Chondrocyte (in vitro differentiated cells): ENCODE measurements at regions not wholly inside any gene's neighbourhood (a gene's known extent, or its start where the extent isn't known, plus 50 kb on each side); places are given as distances from the start of the nearest gene placed in this dataset.
"Not testable (repeated sequence)": the region's sequence is repeated elsewhere in the genome, so short reads cannot be mapped to it uniquely, and the experiment has no call there.

ENCODE experiments used
- DNase-seq: peaks from one replicate; pipeline ENCODE4 v3.0.0; 2021; ENCODE audit warnings: mixed read lengths, low spot score
- H3K27ac Mint-ChIP-seq: one replicate; pipeline ENCODE4 v1.8.0; 2021; ENCODE audit warnings: mild to moderate bottlenecking, moderate library complexity, mixed read lengths; ENCODE audit not compliant: unreplicated experiment
- H3K27me3 Mint-ChIP-seq: 2 replicates; pipeline ENCODE4 v1.8.0; 2021; ENCODE audit warnings: low read depth, mixed read lengths
- H3K36me3 Mint-ChIP-seq: 2 replicates; pipeline ENCODE4 v1.8.0; 2021; ENCODE audit warnings: low read depth, mixed read lengths
- H3K4me1 Mint-ChIP-seq: 2 replicates; pipeline ENCODE4 v1.8.0; 2021; ENCODE audit warnings: low read depth, mild to moderate bottlenecking, mixed read lengths
- H3K4me3 Mint-ChIP-seq: one replicate; pipeline ENCODE4 v1.8.0; 2021; ENCODE audit warnings: mild to moderate bottlenecking, moderate library complexity, mixed read lengths; ENCODE audit not compliant: unreplicated experiment
- H3K9me3 Mint-ChIP-seq: 2 replicates; pipeline ENCODE4 v1.8.0; 2021; ENCODE audit warnings: low read depth, mixed read lengths
- CTCF ChIP-seq: fragments of 200-600 bp; sonication (generic); IDR thresholded peaks from 2 replicates; pipeline ENCODE4 v1.5.0; 2021; ENCODE audit warnings: antibody characterized with exemption, mild to moderate bottlenecking, moderate library complexity

GRCh38 chr7:1355568-1356340 is 103.5 kb downstream of the MICALL2 start:
- H3K9me3 Mint-ChIP-seq: no peaks in the 10 kb centered on the region
- H3K27me3 Mint-ChIP-seq: peaks cover 14% of the 10 kb centered on the region
- peak overlapping the region; percentile 55 for H3K27ac Mint-ChIP-seq
- no peaks in the 10 kb centered on the region for H3K4me1 Mint-ChIP-seq
- H3K4me3 Mint-ChIP-seq: no peak overlapping the region
- no peaks in the 10 kb centered on the region for H3K36me3 Mint-ChIP-seq
- DNase-seq: peak; percentile 80
- no peak for TF ChIP-seq CTCF

- not testable (repeated sequence) for H3K36me3 Mint-ChIP-seq, H3K27ac Mint-ChIP-seq, H3K4me1 Mint-ChIP-seq, H3K27me3 Mint-ChIP-seq, H3K4me3 Mint-ChIP-seq, H3K9me3 Mint-ChIP-seq, DNase-seq
These were observed 102.4 kb downstream of the MICALL2 start for GRCh38 chr7:1356853-1357252.

GRCh38 chr7:1357260-1357600 is 102.0 kb downstream of the MICALL2 start:
- not testable (repeated sequence) for DNase-seq, H3K36me3 Mint-ChIP-seq, H3K27ac Mint-ChIP-seq, H3K27me3 Mint-ChIP-seq, H3K4me1 Mint-ChIP-seq, H3K9me3 Mint-ChIP-seq, H3K4me3 Mint-ChIP-seq

- no peaks in the 10 kb centered on the region for H3K36me3 Mint-ChIP-seq
- peaks cover 4% of the 10 kb centered on the region for H3K27me3 Mint-ChIP-seq
- H3K27ac Mint-ChIP-seq: no peak overlapping the region
- TF ChIP-seq CTCF: no peak
- no peaks in the 10 kb centered on the region for H3K9me3 Mint-ChIP-seq
- peak; percentile 76 for DNase-seq
- H3K4me3 Mint-ChIP-seq: no peak overlapping the region
- H3K4me1 Mint-ChIP-seq: no peaks in the 10 kb centered on the region
These were observed 101.5 kb downstream of the MICALL2 start for GRCh38 chr7:1357601-1358271.

GRCh38 chr7:1358376-1359050 is 100.8 kb downstream of the MICALL2 start:
- DNase-seq: peak; percentile 54

More at GRCh38 chr7:1358376-1359050, 100.8 kb downstream of the MICALL2 start:
- H3K4me3 Mint-ChIP-seq: no peak overlapping the region
- TF ChIP-seq CTCF: no peak
- H3K36me3 Mint-ChIP-seq: no peaks in the 10 kb centered on the region
- no peaks in the 10 kb centered on the region for H3K9me3 Mint-ChIP-seq
- no peak overlapping the region for H3K27ac Mint-ChIP-seq
- no peaks in the 10 kb centered on the region for H3K4me1 Mint-ChIP-seq
- peaks cover 4% of the 10 kb centered on the region for H3K27me3 Mint-ChIP-seq
